NCI-H1694 (cell line): ENCODE measurements at regions not wholly inside any gene's neighbourhood (a gene's known extent, or its start where the extent isn't known, plus 50 kb on each side); places are given as distances from the start of the nearest gene placed in this dataset.

Experiments
- DNase-seq: peaks from one replicate; lab custom pipeline; 2025; lab: John Stamatoyannopoulos, UW

DNA sequence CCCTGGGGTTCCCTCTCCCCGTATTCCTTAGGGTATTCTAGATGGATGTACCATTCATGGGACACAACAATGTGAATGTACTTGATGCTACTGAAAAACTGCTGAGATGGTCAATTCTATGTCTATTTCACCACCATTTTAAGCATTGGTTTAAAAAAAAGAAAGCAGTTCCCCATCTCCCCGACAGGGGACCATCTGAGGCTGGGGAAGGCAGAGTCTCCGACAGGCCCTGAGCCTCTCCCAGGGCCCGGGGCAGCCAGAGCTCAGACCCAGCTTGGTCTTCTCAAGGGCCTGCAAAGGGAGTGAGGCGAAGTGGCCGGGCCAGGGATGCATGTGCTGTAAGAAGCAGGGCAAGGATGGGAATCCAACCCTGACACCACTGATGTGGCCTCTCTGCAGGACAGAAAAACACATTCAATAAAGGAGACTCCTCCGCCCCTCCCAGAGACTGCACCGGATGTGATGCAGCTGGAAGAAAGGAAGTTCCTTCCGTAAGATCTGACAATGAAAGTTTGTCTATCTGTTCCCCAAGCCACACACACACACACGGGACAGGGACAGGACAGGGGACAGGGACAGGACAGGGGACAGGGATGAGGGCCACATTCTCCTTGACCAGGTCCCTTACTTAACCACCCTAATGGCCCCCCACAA, 234.1 kb downstream of the BCL11B start:
- no peak for DNase-seq

DNA sequence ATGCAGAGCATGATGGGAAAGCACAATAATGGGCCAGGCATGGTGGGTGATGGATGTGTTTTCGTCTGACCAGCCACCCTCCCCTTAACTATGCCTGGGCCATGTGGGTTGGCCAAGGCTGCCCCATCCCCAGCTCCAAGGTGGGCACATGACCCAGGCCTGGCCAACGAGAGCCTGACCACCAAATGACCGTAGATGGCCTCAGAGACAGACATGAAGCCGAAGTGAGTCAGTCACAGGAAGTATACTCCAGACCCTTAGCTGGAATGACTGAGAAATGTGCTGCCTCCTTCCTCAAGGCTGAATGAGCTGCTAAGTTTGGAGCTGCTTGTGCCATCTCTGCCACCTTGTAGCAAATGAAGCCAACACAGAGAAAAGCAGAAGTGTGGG, 233.6 kb downstream of the BCL11B start:
- DNase-seq = no peak

DNA sequence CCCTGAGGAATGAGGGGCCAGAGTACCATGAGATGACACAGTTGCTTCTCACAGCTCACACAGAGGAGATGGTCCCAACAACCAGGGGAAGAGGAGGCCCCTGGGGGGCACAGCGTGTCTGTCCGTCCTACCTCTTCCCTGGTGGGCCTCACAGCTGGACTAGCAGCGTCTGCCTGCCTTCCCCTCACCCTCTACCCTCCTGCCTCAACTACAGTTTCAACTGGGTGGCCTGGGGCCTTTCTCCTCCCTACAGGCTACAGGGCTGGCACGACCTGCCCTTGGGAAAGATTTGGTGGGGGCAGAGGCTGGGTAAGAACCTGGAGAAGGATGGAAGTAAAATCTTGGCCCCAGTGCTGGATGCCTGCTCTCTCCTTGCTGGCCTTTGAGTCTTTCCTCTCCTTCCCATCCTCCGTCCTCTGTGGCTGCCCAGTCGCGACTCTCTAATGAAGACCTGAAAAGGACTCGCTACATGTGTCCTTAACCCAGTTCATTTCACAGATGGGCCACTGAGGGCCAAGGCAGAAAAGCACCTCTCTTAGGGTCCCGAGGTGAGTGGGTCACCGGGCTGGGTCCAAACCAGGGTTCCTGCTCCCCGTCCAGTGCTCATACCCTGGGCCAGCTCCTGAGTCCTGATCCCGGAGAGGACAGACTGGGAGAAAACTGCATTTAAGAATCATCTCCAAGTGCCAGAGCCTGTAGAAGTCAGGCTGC, 232.5 kb downstream of the BCL11B start:
- no peak for DNase-seq

DNA sequence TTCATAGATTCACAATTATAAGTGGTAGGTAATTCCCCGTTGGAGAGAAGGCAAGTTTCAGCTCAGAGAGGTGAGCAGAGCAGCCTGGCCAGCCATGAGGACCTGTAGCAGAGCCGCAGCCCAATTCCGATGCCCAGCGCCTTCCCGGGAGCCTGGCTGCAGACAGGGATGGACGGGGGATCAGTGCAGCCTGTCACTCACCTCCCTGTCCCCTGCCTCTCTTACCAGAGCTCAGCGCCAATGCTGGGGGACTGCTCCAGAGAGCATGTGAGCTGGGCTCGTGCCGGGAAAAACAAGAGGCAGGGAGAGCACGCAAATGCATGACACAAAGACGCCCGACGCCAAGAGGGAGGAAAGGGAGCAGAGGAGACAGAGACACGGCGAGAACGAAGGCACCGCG, 231.9 kb downstream of the BCL11B start:
- no peak for DNase-seq

DNA sequence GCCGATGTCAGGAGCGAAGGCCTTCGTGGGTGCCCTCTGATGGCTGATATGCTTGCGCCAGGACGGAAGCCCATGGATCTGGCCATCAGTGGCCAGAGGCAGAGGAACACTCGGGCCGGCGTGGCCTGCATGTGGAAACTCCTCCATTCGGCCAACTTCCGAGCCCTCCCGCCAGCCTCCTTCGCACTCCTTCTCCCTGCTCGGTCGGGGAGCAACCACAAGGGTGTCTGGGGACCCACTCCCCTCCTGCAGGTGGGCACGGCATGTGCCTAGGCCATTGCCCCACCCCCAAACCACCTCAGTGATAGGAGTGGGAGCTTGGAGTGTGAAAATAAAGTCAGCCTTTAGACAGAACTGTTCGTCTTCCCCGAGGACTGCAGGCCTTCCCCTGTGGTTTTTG, 231.3 kb downstream of the BCL11B start:
- DNase-seq = no peak

DNA sequence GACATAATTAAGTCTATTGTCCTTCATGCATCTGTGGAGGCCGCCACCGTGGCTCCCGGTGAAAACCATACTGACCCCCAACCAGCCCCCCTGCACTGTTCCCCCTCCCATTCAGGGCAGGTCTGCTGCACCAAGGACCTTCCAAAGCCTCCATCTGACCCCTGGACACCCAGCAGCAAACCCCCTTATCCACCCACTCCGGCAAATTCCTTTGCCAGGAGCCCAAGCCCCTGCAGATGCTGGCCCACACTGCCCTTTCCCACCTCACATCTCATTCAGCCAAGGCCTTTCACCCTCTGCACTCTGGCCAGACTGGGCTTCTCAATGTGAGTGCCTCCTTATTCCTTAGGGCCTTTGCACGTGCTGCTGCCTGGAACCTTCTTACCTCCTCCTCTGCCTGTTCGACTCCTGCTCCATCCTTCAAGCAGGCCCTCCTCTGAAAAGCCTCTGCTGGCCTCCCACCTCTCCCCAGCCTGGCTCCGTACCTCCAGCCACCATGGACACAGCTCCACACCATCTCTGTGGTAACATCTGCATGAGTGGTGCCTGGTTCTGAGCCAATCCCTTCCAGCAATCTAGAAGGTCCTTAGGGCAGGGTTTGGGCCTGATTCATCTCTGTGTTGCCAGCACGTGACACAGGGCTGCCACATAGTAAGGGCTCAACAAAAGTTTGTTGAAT, 230.7 kb downstream of the BCL11B start:
- DNase-seq = no peak

DNA sequence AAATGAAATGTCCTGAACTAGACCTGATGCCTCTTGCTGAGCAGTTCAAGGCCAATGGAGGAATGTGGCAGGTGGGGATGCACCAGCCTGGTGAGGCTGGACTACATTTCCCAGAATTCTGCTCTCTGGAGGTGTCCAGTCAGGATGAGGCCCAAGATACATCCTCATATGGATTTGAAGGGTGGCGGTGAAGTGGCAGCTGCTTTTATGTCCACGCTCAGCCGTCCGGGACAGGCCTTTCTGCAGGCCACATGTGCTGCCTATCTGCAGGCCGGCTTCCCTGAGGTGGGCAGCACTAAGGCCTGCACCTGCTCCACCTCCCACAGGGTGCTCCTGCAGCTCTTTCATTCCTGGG, 230.2 kb downstream of the BCL11B start:
- DNase-seq = no peak

DNA sequence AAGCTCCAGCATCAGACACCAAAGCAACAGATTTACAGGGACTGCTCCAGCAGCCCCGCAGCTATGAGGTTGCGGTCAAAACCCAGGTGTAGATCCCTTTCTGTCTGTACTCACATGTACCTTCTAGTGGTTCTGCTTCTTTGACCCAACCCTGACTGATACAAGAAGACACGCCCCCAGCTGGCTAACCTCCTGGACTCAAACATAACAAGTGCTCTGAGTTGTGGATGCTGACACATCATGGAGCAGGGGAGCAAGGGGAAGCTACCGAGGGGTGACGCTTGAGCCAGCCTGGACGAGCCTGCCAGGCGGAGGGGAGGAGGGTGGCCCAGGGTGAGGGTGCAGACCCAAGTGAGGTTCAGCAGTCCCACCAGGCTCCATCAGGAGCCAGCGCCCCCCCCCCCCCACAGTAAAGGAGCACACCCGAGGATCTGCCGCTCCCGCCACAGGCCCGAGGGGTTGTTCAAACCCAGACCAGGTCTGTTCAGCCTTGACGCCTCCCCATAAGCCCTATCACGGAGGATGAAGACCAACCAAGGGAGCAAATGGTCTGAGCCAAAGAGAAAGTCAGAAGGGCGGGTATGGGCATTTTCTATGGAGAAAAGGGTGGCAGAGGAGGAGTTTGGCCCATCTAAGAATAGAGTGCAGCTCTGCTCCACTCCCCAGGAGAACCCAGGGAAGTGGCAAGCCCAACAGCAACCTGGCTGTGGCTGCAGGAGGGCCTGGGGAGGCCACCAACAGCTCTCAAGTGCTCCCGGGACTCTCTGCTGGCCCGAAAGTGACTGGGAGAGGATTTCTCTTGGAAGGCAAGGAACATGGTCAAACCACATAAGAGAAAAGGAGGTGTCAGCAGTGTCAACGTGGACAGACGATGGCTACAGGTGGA, 229.4 kb downstream of the BCL11B start:
- DNase-seq = no peak

DNA sequence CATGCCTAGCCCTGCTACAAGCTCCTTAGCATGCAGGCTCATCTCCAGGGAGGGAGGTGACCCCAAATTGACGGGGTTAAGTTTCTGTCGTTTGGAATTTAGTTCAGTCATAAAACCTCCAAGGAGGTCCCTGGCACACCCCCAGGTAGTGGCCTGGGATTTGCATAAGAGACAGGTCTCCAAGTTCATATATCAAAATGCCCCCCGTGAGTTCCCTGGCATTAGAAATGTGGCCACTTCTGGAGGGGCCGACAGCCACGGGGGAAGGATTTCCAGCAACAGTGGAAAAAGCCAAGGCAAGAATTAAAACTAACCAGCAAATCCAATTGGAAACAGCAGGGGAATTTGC, 228.8 kb downstream of the BCL11B start:
- no peak for DNase-seq

DNA sequence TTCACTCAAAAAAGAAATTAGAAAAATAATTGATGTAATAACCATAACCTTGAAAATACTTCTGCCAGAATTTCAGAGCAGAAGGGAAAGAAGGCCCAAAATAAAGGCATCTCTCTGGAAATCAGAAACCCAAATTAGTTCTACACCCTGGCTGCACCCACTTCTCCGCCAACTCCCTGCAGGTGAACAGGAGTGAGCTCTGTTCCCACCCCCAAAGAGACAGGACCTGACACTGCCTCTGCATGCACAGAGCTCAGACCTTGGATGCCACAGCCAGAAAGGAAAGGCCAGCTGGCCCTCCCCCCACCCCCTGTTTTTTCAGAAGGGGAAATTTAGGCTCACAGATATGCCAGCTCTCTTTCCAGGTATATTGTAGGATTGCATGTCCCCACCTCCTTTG, 228.2 kb downstream of the BCL11B start:
- DNase-seq = no peak

DNA sequence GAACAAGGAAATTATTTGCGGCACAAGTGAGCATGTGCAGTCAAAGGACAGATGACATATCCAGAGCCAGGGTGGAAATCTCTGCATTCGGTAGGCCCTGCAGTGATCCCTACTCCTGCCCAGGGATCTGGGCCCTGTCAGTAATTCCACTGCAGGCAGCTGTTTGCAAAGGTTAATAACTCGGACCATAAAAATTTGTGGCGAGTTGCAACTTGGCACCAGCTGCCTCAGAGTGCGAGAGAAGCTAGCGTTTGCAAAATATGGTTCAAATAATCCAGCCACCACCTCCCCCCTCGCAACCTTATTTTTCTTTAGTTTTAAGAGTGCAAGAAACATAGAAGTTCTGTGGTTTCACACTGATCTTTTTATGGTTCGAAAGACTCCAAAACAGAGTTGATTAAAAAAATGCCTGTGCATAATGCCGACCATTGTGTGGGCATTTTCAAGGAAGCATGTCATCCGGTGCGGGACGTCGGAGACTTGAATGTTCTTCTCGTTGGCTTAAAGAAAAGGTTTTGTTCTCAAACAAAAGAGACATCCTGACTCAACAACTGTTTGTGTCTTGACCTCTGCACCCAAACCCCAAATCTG, 224.5 kb downstream of the BCL11B start:
- no peak for DNase-seq

DNA sequence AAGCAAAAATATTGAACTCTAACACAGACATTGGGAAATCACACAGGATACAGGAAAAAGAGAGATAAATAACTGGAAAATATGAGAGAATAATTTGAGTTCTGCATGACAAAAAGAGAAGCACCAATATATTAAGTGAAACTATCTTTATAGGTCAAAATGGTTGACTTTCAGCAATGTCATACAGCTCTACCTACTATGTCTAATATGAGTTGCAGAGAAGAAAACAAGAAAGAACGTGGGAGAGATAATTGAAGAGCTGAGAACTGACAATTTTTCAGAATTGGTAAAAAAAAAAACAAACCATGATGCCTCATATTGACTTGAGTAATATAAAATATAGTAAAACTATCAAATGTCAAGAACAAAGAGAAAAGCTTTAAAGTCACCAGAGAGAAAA, 221.7 kb downstream of the BCL11B start:
- DNase-seq = no peak

DNA sequence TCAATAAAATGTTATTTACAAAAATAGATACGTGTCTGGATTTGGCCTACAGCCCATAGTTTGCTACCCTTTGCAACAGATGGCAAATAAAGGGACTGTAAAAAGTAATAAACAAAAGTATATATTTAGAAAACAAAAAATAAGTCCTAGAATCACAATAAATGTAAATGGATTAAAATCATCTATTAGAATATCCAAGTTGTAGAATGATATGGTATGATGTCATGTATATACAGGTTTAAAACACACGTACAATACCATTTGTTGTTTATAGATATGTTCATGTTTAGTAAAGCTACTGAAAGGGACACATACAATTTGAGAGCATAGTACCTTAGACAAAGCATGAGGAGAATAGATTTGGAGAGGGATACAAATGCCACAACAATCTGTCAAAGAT, 219.5 kb downstream of the BCL11B start:
- DNase-seq = no peak

DNA sequence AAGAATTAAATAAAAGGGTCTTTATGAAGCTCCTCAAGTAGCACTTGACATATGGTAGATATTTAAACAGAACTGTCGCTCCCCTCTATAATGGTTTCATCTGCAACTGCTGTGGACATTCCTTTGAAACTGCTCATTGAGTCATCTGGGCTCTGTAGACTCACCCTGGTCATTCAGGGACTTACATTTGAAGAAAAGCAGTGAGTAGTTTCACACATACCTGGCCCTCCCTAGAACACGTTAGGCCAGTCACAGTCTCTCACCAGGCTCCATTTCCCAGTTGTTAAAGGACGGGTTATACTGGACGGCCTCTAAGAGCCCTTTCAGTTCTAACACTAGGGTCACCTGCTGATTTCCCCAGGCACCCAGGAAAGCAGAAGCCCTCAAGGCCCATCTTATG, 217.0 kb downstream of the BCL11B start:
- DNase-seq = no peak

DNA sequence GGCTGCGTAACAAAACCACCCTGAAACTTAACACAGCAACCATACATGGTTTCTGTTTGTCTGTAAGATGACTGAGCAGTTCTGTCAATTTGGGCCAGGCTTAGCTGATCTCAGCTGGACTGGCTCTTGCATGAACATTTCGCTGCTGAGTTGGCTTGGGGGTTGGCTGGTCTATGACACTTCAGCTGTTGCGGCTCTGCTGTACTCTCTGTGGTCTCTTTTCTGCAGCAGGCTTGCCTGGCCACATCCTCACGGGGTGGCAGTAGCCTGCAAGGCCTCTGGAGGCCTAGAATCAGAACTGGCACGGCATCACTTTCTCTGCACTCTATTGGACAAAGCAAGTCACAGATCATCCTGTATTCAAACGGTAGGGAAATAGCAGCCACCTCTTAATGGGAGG, 216.2 kb downstream of the BCL11B start:
- no peak for DNase-seq

DNA sequence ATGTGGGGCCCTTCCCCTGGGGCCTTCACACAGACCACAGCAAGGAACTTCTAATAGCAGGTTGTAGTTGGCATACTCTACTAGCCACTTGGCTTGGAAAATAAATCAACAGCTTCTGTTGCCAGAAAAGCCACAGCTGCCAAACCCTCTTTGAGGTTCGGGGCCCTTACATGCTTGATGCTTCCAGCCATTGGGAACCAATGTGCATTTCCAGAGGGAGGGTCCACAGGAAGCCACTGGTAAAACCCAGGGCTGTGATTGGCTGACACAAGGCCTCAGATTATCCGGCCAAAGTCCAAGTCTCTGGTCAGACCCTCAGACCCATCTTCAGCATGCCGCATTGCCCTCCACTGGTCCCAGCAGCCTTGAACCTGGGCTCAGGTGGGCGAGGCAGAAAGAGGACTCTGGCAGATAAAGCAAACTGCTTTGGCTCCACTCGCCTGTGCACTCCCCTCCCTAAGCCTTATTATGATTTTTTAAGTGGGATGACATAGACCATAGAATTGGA, 214.4 kb downstream of the BCL11B start:
- no peak for DNase-seq

DNA sequence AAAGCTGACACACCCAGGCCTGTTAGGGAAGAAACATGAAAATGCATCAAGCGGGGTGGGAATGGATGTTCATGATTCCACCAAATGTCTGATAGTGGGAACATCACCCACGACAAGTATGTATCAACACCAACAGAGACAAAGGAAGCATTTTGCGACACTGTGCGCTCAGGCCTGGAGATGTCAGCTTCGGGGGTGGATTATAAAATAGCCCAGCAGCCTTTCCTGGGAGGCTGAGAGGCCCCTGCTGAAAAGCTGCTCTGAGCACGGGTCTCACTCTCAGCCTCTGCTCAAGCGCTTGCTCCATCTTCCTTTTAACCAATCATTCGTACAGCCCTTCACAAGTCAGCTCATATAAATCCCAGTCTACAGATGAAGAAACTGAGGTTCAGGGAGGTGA, 213.5 kb downstream of the BCL11B start:
- DNase-seq = no peak

DNA sequence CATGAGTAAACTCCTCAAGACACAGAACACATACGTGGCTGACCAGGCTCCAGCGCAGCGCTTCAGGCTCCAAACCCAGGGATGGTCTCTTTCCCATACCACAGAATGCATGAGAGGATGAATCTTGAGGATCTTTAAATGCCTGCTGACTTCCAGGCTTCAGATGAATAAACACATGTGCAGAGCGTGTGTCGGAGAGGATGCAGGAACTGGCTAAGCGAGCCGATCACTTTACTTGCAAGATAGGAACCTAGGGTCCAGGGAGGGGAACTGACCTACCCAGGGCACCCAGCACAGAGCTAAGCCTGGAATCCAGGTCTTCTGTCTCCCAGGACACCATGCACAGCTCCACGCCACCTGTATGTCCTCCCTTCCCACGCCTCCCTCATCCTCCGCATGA, 209.8 kb downstream of the BCL11B start:
- no peak for DNase-seq

DNA sequence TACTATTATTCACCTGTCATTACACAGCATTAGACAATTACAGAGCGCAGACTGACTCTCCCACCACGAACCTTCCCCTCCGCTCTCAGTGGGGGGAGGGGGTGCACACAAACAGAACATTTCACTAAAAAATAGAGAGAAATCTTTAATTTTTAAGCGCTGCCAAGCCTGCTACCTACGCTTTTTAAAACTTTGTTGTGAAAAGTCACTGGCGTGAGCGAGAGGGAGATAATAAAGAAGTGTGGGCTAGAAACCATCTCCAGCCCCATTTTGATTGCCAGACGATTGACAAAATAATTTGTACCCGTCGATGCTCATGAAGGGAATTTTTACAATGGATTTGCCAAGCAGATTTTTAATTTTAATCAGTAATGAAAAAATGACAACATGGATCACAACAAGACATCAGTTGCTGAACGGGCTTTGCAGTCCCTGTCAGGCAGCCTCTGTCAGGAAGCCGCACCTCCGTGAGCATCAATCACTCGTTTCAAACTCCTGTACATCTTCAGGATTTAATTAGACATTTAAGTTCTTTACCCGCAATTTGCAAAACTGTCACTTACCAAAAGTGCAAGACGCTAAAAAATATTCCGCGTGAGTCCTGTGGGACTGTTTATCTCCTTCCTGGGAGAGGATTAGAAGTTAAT, 209.1 kb downstream of the BCL11B start:
- no peak for DNase-seq

DNA sequence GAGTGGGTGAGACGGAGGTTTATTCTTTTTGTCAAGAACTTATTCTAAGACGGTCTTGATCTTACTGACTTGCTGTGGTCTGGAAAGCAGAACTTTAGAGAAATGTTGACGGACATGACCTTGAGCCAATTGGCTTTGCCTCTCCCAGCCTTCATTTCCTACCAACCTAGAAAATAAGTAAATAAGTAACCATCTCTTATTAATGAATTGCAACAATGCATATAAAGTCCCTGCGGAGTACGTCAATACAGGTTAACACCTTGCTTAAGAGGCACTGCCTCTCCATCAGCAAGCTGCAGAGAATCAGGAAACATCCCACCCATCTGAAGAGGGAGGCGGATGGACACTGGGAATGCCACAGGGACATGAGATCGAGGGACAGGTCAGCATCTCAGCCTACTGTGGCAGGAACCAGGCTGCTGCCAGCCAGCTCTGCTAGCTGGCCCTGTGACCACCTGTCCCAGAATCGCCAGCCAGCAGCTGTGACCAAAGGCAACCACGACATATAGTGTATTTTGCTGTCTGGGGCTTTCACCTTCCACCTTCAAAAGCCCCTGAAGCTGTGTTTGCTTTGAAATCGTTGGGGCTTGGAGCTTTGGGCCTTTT, 208.3 kb downstream of the BCL11B start:
- no peak for DNase-seq

DNA sequence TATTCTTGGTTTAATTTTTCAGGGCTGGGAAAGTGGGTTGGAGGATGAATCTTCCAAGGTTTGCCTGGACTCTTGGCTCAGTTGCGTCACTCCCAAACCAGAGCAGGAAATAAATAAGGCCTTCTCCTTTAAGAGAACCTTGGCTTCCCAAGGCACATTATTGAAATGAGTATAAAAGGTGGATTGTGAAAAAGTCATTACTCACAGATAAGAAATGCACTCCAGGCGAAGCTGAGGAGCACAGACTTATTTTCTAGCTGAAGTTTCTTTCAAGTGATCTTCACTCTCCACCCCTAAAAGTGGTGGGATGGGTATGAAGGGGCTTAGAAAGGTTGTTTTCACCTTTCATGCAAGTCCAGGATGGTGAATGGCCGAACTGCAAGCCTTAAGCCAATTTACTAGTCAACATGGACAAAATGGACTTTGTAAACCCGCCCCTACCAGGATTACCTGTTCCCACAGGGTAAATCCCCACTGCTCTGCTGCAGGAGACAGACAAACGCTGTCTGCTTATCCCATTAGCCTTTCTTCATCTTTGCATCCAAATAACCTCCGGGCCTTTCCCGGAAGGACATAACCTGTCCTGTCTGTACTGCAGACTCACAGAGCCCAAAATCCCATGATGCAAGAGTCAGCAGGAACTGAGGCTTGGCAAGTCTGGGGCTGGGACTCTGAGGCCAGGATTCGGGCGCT, 207.6 kb downstream of the BCL11B start:
- no peak for DNase-seq
